Suppressor macrophage treated with lipopolysaccharide for 1 hour (primary cell): ENCODE measurements at regions not wholly inside any gene's neighbourhood (a gene's known extent, or its start where the extent isn't known, plus 50 kb on each side); places are given as distances from the start of the nearest gene placed in this dataset.
A peak's percentile ranks its signal among the peaks of the same experiment; 100 is the strongest.

Experiments
- DNase-seq, 3 donors: peaks; one replicate each; pipeline ENCODE4 v3.0.0-alpha.2; 2020 to 2022

DNA sequence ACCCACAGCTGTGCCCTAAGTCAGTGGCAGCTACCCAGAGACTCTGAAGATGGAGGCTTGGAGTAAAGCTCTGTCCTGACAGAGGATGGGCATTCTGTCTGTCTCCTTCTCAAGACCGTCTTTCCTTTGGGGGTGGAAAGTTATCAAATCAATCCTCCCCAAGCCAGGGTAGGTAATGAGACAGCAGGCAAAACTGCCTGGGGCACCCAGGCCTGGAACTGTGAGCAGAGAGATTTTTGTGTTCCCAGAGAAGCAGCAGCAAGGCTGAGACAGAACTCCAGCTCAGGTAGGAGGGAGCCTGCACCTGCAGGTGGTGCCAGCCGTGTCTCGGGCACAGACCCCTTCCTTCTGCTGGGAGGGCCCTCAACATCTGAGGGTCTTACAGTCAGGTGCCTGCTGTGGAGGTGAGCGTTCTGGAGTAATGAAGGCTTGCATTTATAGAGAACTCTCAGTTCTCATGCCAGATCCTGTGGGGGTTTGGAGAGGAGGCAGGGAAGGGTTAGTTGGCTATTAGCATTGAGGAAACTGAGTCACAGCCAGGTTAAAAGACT lies 95.6 kb downstream of the RIPK4 start:
- no peak for DNase-seq

DNA sequence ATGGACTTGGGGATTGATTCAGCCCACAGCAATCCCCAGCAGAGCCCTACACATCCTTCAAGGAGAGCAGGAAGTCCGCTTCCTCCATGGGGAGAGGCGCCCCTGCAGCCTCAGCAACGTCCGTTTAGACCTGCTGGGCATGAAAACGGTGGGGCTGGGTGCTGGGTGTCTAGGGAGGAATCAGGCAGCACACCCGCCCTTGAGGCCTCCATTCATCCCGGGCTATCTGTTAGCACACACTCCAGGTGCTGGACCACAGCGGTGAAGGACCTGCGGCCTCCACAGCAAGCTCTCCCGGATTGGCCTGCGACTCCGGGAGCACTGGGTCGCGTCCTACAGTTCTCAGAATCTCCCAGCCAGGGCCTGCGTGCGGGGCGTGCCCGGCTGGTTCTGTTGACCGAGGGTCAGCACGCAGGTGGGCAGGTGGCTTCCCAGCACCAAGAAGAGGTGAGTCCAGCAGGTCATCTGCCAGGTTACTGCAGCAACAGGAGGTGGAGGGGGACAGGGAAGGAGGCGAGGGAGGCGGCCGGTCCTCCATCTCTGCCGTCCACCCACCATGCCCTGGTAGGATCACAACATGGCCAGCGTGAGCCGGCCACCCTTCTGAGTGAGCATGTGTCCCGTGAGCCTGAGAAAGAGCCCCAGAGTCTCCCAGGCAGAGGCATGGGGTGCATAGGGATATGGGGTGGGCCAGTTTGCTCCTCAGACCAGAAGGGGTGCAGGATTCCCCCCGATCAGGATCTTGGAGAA lies 96.6 kb downstream of the RIPK4 start:
- no peak for DNase-seq

DNA sequence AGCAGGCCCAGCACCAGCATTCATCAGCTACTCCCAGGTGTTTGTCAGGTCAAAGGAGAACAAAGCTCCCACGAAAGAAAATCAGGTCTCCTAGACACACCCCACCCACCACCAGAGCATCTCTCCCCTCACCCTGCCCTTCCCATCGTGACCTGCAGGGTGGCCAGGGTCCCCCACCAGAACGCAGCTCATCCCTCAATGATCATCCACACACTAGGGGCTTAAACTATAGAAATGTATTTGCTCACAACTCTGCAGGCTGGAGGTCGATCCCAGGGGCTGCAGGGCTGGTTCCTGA lies 97.4 kb downstream of the RIPK4 start:
- DNase-seq = no peak

DNA sequence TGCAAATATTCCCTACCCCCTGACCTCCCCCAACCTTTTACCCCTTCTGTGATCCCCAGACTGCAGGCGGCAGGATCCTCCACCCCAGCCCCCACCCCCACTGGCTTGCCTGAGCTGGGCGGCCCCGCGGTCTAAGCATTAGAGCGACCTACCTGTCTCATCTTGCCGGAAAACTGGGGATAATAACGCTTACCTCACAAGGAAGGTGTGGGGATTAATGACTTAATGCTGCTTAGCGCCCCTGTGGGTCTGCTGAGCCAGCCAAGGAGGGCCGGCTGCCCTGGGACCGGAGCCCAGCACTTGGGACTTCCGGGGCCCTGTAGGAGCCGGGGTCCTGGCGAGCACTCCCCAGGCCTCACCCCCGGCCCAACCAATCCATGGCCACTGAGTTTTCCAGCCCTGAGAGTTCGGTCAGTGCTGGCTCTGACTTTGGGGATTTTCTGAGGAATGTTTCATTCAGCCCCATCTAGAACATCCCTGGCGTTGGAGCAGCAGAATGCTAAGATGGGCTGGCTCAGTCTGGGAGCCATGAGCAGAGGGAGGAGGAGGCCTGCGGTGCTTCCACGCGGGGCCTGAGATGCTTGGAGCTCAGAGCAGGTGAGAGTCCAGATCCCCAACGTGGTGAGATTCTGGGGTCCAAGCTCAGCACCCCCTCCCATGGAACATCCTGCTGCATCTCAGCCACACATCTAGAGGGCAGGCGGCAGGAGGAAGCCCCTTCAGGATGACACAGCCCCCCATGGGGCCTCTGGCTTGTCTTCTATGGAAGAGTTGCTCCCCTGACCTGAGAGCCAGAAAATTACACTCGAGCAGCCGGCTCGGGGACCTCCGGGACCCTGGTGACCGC lies 97.9 kb downstream of the RIPK4 start:
- no peak for DNase-seq

DNA sequence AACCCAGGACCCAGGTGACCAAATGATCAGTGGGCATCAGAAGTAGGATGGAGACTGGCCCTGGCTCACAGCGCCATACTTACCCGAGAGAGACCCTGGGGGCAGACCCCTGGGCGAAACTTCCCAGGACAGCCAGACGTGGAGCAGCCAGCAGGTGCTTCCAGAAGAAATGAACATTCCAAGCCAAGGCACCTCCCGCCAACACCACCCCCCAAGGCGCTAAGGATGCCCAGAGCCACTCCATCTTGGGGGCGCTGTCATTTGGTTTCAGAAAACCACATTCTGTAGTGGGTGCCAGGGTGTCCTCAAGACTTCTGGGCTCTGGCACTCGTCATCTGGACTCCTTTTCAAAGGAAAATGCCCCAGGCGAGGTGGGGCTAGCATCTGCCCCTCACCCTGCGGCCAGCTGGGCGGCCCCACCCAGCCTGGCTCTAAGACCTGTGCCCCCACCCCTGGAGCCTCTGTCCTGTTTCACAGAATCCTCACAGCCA lies 98.8 kb downstream of the RIPK4 start:
- no peak for DNase-seq

DNA sequence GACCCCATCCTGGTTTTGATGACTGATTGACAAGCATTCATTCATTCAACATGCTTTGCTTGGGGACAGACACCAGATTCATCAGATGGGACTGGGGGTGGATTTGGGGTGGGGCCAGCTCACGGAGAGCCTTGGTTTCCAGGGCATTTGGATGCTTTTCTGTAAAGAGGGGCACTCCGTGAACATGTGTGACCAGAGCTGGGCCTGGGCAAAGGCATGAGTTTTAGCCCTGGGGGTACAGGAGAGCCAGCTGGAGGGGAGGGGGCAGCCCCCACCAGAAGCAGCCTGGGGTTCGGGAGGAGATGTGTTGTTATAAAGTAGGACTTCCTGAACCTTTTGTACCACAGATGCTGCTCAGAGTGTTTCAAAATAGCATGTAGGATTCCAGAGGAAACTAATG lies 99.7 kb downstream of the RIPK4 start:
- no peak for DNase-seq

DNA sequence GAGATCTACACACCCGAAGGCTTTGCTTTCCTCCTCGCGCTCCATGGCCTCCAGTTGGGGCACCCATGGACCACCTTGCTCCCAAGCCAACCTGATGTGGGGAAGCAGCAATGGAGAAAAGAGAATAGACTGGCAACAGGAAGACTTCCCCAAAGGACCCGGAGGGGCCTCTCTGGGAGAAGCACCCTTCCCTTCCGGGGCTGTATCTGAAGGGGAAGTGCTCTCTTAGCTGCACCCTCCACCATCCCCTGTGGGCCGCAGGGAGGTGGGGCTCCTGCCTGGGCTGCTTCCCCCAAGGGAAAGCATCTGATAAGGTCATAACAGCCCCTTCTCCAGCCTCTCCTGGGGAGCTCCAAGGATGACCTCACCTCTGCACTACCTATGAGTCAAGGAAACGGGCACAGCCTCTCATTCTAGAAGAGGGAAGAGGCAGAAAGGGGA lies 100.2 kb downstream of the RIPK4 start:
- peak; percentile 79 to 86 (median 80) for DNase-seq

DNA sequence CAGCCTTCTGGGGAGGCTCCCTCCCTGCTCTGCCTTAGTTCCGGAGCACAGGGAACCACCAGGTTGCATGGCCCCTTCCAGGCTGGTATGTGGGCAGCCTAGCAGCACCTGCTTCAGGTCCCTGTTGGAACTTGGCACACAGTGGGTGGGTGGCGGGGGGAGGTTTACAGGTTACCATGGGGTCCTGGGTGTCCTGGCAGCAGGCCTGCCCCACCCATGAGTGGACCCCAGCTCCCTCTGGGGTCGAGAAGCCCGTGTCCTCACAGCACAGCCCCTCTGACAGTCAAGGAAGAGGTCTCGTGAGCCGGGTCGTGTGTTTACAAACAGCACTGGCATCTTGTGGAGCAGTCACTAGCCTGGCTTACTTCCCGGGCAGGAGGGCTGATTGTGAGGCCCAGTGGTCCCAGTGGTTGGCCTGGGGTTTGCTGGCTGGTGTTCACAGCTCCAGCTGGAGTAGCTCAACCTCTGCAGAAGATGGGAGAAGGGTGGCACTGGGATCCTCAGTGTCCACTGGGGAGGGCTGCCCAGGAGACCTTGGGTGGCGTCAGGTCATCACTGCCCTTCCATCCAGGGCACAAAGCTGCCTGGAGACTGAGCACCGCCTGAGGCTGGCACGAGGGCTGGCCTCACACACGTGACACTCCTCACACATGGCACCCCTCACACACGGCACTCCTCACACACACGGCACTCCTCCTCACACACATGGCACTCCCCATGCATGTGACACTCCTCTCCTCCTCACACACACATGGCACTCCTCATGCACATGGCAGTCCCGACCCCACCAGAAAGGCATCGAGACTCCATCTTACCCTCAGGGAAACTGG lies 100.9 kb downstream of the RIPK4 start:
- DNase-seq = no peak

DNA sequence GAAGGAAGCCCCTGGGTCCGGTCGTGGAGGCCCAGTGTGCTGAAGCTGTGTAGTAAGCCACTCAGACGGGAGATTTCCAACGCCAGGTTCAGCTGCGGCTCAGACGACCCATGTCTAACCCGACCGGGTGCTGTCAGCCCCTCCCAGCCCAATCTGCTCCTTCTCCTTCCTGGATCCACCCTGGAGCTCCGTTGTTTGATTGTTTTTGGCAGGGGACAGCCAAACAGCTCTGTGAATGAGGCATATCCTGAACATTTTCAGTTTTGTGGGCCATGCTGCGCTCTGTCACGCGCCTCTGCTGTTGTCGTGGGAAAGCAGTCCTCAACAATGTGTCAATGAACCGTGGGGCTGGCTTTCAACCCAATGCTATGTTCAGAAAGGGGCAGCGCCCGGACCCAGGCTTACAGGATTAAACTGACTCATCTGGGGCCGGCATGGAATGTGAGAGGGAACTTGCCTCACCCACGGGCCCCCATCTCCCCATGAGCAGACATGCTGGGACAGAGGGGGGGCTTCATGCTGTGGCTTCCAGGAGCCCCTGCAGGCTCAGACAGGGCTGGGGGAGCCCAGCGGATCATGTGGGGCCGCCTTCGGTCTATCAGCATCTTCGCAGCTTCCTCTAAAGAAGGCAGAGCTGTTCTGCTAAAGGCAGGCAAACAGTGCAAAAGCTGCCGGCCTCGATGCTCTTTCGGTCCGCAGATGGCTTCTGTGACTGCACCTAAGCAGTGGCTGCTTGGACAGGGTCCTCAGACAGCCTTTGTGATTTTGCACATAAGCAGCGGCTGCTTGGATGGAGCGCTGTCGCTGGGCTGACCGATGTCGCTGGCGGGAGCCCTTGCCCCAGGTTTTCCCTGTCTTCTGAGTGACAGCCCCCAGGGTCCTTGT lies 101.7 kb downstream of the RIPK4 start:
- peak in 2 of 3 donors; percentile 39 to 40 for DNase-seq

DNA sequence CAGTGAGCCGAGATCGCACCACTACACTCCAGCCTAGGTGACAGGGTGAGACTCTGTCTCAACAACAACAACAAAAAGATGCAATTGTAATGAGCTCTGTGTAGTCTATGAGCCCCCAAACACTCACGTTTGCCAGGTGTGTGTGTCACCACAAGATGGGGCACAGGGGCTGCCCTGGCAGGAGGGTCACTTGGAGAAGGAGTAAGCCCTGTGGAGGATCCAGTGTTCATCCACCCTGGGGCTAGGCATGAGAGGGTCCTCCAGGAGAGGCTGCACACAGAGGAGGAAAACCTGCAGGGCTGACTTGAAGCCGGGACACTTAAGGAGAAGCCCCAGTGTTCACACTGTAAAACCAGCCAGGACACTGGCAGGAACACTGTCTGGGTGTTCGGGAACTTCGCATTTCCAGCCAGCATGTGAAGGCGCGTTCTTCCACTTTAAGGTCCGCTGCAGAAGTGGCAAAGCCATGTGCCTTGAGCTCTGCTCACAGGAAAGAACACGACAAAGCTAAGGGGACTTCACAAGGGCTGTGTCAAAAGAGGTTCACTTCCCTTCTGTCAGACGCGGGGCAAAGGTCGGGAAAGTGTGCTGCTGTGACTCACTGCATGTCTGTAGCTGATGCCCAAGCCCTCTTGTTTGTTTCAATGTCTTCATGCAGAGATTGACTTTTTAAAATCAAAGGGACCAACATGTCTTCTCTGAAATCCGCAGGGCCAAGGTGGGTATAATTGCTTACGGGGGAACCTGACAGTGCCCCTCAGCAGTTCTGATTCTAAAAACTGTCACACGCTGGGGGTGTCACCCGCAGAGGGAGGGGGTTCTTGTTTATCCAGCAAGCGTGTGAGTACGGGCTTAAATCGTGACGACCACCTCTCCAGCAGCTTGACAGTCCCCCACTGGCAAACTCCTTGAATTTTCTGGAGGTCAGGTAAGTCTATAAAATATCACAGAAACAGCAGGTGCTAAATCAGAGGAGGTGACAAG lies 102.8 kb downstream of the RIPK4 start:
- DNase-seq = peak; percentile 92 to 95 (median 95)

DNA sequence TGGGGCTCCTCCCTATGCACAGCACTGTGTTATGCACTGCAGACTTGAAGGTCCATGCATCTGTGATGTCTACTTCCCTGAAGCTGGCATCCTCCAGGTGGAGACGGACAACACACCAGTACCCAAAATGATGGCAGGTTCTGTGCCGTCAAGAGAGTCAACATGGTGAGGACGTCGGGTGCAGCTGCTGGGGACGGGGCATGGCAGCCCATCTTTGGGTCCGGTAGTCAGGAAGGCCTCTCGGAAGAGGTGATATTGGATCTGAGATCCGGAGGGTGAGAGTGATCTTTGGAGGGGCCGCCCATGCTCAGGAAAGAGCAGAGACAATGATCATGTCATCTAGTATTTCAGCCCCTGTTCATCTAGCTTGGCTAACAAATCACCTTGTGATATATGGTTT lies 104.1 kb downstream of the RIPK4 start:
- no peak for DNase-seq

DNA sequence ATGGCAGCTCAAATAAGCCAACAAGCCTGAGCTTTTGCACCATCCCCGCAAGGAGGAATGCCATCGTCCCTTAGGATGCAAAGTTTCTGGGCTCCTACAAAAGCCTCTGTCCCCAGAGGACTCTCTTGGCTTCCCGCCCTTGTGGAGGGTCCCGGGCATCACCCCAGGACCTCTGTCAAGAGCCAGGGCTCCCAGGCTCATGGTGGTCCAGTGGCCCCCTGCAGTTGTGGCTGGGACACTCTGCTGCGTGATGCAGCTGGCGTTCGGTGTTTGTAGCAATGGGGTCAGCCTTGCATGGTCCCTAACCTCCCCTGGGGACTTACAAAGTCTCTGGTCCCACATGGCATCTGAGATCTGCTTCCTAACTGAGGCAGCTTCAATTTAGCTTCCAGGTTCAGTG lies 104.7 kb downstream of the RIPK4 start:
- no peak for DNase-seq

DNA sequence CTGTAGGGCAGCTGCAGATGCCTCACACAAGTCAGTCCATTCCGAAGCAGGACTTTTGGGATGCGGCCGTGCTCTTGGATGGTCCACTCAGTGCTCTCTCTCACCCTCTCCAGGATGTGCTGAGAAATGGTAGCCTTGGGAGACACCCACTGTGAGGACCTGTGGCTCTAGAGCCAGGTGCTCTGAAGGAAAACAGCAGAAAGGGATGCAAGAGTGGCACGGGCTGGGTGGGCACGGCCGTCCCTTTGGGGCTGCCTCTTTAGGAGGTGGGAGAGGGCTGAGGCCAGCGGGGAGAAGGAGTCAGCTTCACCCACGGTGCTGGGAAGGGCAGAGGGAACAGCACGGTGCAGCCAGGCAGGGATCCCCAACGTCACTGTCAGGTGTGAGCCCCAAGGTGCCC lies 106.1 kb downstream of the RIPK4 start:
- DNase-seq = no peak

DNA sequence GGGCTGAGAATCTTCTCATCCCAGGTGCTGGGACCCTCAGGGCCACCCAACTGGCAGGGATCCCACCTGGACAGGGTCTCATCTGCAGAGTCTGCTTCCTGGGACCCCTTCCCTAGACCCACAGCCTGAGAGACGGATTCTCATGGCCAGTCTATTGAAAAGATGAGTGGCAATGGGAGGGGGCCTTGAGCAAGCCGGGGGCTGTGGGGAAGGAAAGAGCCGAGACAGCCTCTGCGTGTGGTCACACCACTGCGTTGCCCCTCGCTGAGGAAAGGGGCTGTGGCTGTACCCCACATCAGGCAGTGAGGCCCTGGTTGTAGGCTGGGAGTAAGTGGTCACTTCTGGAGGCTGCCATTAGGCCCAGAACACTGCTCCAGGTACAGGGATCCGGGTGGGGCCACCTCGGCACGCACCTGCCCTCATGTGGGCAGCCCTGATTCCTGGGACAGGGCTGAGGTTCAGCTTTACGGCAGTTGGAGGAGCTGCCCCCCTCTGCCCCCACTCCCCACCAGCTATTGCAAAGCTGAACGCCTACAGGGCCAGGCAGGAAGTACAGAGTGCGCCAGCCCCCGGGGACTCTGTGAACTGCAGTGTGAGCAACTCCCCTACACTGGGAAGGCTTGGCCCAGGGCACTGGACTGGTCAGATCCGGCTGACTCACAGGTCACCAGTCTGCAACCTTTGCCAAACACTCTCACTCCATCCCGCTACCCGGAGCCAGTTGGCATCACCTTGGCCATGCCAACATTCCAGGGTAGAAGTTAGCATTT lies 106.9 kb downstream of the RIPK4 start:
- DNase-seq = peak in 1 of 3 donors; percentile 45

DNA sequence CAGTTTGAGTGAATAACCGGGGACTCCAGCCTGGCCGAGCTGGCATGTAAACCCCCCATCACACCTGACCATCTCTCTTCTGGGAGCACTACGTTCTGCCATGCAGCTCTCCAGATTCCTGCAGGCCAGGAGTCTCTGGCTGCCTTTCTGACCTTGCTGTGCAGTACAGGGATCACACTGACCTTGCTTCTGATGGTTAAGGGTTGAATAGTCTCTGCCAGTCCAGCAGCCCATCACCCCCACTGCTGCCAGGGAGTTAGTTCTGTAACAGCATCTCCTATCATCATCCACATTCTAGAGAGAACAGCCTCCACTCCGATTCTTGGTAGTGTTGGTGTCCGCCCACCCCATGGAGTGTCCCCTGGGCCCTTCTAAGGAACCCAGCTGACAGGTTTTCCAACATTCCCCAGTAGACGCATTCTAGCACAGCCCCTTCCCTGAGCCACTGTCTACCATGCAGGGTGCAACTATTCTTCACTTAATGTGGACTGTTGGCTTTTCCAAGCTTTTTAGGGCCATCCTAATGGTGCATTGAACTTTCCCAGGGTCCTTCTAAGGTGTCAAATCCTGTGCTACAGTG lies 109.8 kb downstream of the RIPK4 start:
- no peak for DNase-seq

DNA sequence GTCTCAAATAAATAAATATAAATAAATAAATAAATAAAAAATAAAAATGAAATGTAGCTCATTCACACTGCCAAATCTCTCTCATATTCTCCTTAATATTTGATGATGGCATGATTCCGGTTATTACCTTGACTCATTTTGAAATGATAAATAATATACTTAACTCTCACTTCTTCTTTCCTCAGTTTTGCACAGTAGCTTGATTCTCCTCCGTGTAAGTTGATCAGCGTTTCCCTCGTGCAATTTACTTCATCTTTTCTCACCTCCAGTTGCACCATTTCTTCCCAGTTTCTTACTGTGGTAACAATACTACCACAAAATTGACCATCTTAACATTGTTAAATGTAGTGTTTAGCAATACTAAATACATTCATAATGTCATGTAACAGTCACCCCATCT lies 111.6 kb downstream of the RIPK4 start:
- DNase-seq = peak in 2 of 3 donors; percentile 23 to 35

DNA sequence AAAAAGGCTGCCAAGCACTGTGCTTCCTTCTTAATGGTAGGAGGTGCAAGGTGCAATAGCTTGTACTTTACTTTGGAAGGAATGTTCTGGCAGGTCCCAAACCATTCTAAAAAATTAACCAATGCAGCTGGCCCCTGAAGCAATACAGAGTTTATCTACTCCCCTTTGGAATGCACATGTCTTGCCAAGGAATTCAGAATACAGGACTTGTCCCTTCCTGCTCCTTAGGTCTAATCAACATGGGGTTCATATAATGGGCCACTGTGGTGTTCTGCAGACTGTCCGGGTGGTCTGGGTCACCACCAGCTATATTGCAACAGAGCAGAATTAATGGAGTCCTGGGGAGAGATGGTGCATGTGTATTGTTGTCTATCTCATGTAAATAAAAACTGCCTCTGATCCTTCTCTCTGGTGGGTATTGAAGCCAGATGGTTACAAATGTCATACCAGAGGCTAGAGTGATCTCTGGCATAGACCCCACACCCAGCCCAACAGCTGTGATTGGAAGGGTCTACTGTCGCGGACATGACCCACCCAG lies 112.8 kb downstream of the RIPK4 start:
- no peak for DNase-seq

DNA sequence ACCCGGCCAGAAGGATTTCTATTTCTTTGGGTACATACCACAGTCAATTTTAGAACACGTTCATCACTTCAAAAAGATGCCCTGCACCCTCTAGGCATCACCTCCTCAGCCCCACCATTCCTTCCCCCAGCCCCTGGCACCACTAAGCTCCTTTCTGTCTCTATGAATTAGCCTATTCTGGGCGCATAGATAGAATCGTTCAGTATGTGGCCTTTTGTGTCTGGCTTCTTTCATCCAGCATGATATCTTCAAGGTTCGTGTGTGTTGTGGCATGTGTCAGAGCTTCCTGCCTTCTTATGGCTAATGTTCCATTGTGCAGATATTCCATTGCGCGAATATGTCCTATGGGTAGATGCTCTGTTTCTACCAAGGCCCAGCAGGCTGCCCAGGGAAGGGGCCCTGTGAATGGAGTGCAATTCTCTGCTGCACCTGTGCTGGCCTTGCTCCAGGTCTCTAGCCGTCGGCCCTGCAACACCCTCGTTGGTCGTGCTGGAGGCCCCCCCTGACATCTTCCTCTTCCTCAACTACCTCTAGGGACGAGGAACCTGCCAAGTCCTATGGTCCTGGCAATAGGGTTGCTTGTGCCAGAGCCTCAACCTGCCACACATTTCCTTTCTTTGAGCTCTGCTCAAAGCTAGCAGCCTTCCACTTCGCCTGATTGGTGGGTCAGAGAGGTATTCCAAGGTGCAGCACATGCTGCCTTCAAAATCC lies 113.5 kb downstream of the RIPK4 start:
- no peak for DNase-seq
